HUES6 (cell line): ENCODE measurements at regions not wholly inside any gene's neighbourhood (a gene's known extent, or its start where the extent isn't known, plus 50 kb on each side); places are given as distances from the start of the nearest gene placed in this dataset.

Source experiments
- H3K27ac ChIP-seq: 2 replicates; pipeline ENCODE4 v1.7.0; 2013; ENCODE audit warnings: low read depth, mild to moderate bottlenecking, low read length, inconsistent platforms
- H3K27me3 ChIP-seq: 2 replicates; pipeline ENCODE4 v1.6.1; 2013; ENCODE audit warnings: low read length; ENCODE audit not compliant: control insufficient read depth, insufficient read depth
- H3K36me3 ChIP-seq: 2 replicates; pipeline ENCODE4 v1.6.1; 2013; ENCODE audit warnings: low read length; ENCODE audit not compliant: control insufficient read depth, insufficient read depth
- H3K4me1 ChIP-seq: 2 replicates; pipeline ENCODE4 v1.6.1; 2013; ENCODE audit warnings: low read length; ENCODE audit not compliant: control insufficient read depth, insufficient read depth
- H3K4me3 ChIP-seq: 2 replicates; pipeline ENCODE4 v1.5.1; 2013; ENCODE audit warnings: low read depth, low read length
- H3K9ac ChIP-seq: one replicate; pipeline ENCODE4 v1.6.1; 2013; ENCODE audit warnings: mild to moderate bottlenecking, low read length
- H3K9me3 ChIP-seq: 2 replicates; pipeline ENCODE4 v1.6.1; 2013; ENCODE audit warnings: low read depth, low read length; ENCODE audit not compliant: control insufficient read depth, insufficient read depth

DNA sequence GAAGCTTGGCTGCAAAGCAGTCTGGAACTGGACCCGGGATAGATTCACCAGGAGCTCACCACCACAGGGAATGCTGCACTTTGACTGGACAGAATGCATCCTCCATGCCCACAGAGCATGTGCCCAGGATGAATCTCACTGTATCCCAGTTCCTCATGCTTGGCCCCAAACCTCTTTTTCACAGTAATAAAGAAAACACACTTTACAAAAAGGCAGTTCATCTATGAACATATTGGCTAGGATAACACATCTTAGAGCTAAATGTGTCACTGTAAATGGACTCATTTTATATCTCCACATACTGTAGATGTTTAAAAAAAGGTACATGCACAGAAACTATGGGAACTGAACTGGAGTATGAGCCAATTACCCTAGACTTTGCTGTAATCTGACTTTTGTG, 266.9 kb downstream of the TOX3 start:
- no peaks in the 10 kb centered on the region for H3K36me3 ChIP-seq

DNA sequence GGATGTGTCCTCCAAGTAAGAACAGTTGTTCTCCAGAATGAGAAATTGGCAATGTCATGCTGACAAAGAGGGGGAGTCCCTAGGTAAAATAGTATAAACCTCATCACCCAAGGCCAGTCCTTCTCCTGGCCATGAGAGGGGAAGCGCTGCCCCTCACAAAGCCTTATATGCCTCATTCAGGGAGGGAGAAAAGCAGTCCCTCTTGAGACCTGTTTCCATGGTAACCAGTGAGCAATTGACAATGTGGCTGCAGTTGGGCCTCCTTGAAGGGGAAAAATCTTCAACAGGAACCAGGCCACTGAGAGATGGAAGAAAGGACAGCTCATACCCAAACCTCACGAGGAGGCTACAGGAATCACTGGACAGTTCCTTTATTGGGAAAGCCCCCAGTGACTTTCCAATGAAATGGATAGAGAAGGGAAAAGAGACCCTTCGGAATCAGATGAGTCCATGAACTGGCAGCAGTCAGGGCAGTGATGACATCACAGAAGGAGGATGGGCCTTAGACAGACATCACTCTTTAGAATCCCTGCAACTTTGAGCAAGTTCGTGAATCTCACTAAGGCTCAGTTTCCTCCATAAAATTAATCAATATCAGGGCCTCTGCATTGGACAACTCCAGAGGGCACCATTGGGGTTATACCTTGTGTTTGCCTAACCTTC, 275.7 kb downstream of the TOX3 start:
- no peaks in the 10 kb centered on the region for H3K27me3 ChIP-seq
- H3K4me3 ChIP-seq = no peak overlapping the region

More for the DNA sequence above, 266.9 kb downstream of the TOX3 start:
- Histone ChIP-seq H3K9ac (no peak overlapping the region), H3K9me3 (no peaks in the 10 kb centered on the region), H3K4me1 (peaks cover 3% of the 10 kb centered on the region; the same call in 1 of the 2 replicates), H3K27me3 (no peaks in the 10 kb centered on the region), H3K4me3 (no peak overlapping the region), H3K27ac (no peak overlapping the region)

DNA sequence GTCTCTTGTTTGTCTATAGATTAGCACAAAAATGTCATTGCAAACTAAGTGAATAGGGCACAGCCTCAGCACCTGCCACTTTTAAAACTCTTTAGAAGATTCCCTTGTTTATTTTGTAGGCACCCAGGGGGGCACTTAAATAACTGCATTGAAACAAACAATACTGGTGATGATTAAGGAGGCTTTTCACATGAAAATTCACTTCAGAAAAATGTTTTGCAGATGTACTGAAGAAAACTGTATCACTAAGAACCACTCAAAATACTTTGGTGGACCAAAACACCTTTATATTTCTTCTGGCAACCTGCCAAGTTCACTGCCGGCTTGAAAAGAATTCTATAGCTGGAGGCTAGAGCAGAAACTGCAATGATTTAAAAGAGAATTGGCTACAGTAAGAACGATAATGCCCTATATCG, 281.5 kb downstream of the TOX3 start:
- no peaks in the 10 kb centered on the region for H3K27me3 ChIP-seq
- no peaks in the 10 kb centered on the region for H3K9me3 ChIP-seq
- no peaks in the 10 kb centered on the region for H3K36me3 ChIP-seq
- H3K4me1 ChIP-seq = peaks cover 34% of the 10 kb centered on the region
- peak overlapping the region; percentile 91 for H3K27ac ChIP-seq
- no peak overlapping the region for H3K4me3 ChIP-seq
- no peak overlapping the region for H3K9ac ChIP-seq

More for the DNA sequence above, 275.7 kb downstream of the TOX3 start:
- no peak overlapping the region for H3K9ac ChIP-seq
- no peaks in the 10 kb centered on the region for H3K36me3 ChIP-seq
- H3K27ac ChIP-seq = no peak overlapping the region
- H3K4me1 ChIP-seq = peaks cover 17% of the 10 kb centered on the region
- H3K9me3 ChIP-seq = no peaks in the 10 kb centered on the region

DNA sequence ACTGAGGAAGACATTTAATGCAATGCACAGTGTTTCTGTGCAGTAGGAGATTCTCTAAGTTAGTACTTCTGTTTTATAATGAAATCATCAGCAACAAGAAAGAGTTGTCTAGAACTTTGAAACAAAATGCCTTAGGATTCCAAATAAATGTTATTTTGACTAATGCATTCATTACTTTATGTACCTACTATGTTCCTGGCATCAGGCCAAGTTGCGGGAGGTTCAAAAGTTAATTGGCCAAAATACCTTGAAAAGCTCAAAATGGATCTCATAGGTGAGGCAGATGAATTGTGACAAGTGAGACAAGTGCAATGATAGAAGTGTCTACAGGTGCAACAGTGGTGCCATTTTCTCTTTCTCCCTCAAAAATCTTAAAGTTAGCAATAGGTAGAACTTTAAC, 289.4 kb downstream of the TOX3 start:
- Histone ChIP-seq H3K27me3 (no peaks in the 10 kb centered on the region), H3K27ac (no peak overlapping the region), H3K4me1 (peaks cover 1% of the 10 kb centered on the region; the same call in 1 of the 2 replicates), H3K4me3 (no peak overlapping the region), H3K9me3 (no peaks in the 10 kb centered on the region), H3K9ac (no peak overlapping the region), H3K36me3 (no peaks in the 10 kb centered on the region)

DNA sequence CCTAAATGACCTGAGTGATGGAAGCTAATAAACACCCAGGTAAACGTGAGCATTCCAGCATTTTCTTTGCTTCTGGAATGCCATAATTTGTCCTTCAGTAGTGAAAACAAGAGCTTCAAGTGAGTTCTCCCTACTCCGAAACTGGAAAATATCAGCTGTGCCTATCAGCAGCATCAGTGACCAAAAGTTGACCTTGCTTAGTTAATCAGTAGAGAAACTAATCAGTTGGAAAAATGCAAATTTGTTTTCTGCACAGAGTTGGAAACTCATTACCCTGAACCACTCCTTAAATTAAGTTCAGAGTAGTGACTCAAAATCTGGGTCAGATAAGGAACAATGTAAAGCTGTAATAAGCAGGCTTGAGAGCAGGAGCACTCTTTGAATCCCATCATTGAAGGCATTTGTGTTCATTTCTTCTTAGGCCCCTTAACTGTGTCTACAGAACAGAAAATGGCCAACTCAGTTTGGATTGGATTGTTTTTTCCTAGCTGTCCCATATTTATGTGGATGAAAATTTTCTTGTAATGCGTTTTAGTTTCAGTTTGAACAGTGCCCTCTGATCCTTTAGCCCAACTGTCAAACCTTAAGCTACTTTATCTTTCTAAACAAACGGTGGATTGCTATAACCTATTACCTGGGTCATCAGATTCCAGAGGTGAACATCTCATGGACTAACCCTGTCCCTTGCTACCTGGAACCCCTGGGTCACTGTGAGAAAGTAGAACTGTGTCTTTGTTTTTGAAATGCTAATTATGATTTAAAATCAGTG, 290.4 kb downstream of the TOX3 start:
- no peaks in the 10 kb centered on the region for H3K36me3 ChIP-seq
- no peak overlapping the region for H3K4me3 ChIP-seq
- no peak overlapping the region for H3K9ac ChIP-seq
- no peaks in the 10 kb centered on the region for H3K9me3 ChIP-seq
- H3K27ac ChIP-seq = no peak overlapping the region
- H3K4me1 ChIP-seq = peaks cover 12% of the 10 kb centered on the region
- no peaks in the 10 kb centered on the region for H3K27me3 ChIP-seq

DNA sequence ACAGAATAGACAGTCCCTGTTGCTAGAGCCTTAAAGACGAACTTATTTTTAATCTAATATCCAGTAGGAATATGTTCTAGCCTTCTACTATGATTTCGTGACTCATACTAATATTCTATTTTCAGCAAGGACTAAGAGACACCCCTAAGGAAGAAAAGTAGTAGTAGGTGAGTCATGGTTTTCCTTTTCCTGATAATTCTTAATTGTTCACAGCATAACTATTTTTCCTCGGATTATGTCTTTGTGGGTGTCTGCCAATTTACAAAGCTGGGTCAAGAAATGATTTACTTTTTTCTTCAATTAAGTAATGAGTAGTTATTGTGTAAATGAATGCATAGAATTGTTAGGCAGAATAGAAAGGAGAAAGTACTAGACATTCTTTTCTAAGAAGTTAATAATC, 292.2 kb downstream of the TOX3 start:
- Histone ChIP-seq H3K4me3 (no peak overlapping the region), H3K27ac (no peak overlapping the region), H3K9me3 (no peaks in the 10 kb centered on the region), H3K4me1 (peaks cover 18% of the 10 kb centered on the region), H3K27me3 (no peaks in the 10 kb centered on the region), H3K9ac (no peak overlapping the region), H3K36me3 (no peaks in the 10 kb centered on the region)

DNA sequence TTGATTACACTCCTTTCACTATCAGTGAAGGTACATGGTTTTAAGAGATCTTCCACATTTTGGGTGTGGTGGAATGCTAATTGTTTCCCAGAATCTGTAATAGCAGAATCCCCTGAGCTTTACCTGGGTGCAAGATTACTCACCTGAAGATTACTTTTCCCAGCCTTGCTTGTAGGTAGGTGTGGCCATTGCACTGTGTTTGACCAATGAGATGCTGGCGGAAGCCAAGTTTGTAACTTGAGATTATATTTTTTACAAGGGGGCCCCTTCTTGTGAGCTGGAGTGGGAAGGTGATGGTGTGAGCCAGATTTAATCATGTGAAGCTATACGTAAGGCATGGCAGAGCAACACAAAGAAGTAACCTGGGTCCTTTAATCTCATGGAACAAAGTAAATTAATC, 294.3 kb downstream of the TOX3 start:
- H3K36me3 ChIP-seq = no peaks in the 10 kb centered on the region
- no peak overlapping the region for H3K4me3 ChIP-seq
- H3K9me3 ChIP-seq = peaks cover 5% of the 10 kb centered on the region; the same call in 1 of the 2 replicates
- no peak overlapping the region for H3K27ac ChIP-seq
- peaks cover 18% of the 10 kb centered on the region for H3K4me1 ChIP-seq
- no peaks in the 10 kb centered on the region for H3K27me3 ChIP-seq
- H3K9ac ChIP-seq = no peak overlapping the region

DNA sequence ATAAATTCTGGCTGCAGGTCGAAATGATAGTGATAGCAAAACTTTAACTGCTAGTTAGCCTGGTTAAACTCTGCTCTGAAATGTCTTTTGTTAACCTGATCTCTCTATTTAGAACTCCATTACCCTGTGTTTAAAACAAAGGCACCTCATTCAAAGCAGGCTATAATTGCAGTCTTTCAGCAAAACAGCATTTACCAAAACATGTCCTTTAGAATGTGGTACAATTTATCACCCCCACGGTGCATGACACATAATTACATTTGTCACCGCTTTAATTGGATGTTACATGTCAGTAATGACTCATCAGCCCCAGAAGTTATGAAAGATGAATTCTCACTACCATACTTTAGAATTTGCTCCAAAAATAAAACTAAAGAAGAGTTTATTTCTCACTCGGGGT, 295.4 kb downstream of the TOX3 start:
- H3K4me1 ChIP-seq = peaks cover 18% of the 10 kb centered on the region
- no peaks in the 10 kb centered on the region for H3K36me3 ChIP-seq
- peak overlapping the region; percentile 87 for H3K27ac ChIP-seq
- no peaks in the 10 kb centered on the region for H3K27me3 ChIP-seq
- H3K9me3 ChIP-seq = peaks cover 10% of the 10 kb centered on the region
- H3K9ac ChIP-seq = no peak overlapping the region
- no peak overlapping the region; the same call in 1 of the 2 replicates for H3K4me3 ChIP-seq

DNA sequence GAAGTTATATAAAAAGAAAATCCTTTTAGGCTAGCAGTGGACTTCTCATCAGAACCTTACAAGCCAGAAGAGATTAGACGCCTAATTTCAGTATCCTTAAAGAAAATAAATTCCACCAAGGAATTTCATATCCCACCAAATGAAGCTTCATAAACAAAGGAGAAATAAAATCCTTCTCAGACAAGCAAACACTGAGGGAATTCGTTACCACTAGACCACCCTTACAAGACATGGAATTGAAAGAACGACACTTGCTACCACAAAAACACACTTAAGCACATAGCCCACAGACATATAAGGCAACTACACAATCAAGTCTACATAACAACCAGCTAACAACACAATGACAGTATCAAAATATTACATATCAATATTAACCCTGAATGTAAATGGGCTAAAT, 299.2 kb downstream of the TOX3 start:
- Histone ChIP-seq H3K9ac (no peak overlapping the region), H3K4me1 (peaks cover 18% of the 10 kb centered on the region), H3K27me3 (no peaks in the 10 kb centered on the region), H3K4me3 (no peak overlapping the region), H3K9me3 (peaks cover 11% of the 10 kb centered on the region), H3K36me3 (no peaks in the 10 kb centered on the region), H3K27ac (no peak overlapping the region)

DNA sequence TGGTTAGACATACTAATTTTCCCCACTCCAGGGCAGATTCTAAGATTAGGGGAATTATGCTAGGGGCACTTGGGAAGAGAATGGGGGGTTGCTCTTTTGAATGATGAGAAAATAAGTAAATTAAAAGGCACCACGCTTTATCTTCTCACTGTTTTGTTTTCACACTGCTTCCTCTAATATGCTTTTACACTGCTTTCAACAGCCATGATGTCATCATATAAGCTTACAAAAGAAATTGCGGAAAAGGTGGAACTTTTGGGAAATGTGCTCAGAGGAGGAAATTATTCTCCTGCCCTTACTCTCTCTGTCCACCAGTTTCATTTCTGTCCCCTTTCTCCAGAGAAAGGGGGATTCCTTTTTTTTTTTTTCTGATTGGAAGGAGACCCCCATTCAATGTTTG, 308.2 kb downstream of the TOX3 start:
- Histone ChIP-seq H3K27ac (no peak overlapping the region), H3K27me3 (no peaks in the 10 kb centered on the region), H3K9me3 (0 out of 2 replicates have a peak, but pooled peaks cover 2% of the 10 kb centered on the region)

DNA sequence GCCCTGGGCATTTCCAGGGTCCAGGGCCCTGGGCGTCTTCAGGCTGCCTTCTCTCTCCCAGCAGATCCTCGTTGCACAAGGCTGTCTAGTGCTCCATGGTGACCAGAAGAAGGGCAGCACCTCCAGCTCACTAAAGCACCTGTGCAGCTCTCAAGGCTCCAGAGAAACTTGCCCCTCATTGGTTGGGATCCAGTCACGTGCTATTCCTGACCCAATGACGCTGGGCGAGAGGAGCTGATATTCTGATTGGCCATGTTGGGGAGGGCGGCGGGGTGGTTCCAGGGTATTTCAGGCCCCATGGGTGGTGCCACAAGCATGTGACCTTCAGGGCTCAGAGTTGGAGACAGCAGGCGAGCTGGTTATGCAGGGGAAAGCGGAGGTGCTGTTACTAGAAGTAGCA, 309.1 kb downstream of the TOX3 start:
- 0 out of 2 replicates have a peak, but pooled peaks cover 2% of the 10 kb centered on the region for H3K9me3 ChIP-seq
- no peaks in the 10 kb centered on the region for H3K36me3 ChIP-seq
- H3K9ac ChIP-seq = no peak overlapping the region
- H3K27ac ChIP-seq = no peak overlapping the region
- H3K4me3 ChIP-seq = no peak overlapping the region
- H3K27me3 ChIP-seq = no peaks in the 10 kb centered on the region
- no peaks in the 10 kb centered on the region; the same call in 1 of the 2 replicates for H3K4me1 ChIP-seq

More for the DNA sequence above, 308.2 kb downstream of the TOX3 start:
- no peak overlapping the region for H3K9ac ChIP-seq
- H3K4me1 ChIP-seq = no peaks in the 10 kb centered on the region; the same call in 1 of the 2 replicates
- H3K4me3 ChIP-seq = no peak overlapping the region
- no peaks in the 10 kb centered on the region for H3K36me3 ChIP-seq
